Breast epithelium (tissue), 4 donors: ENCODE measurements at regions not wholly inside any gene's neighbourhood (a gene's known extent, or its start where the extent isn't known, plus 50 kb on each side); places are given as distances from the start of the nearest gene placed in this dataset.
"Not testable (repeated sequence)": the region's sequence is repeated elsewhere in the genome, so short reads cannot be mapped to it uniquely, and the experiment has no call there.

Experiments used
- DNase-seq, 2 donors: peaks; one replicate each; pipeline ENCODE4 v3.0.0-alpha.2; 2019; ENCODE audit warnings: low spot score in 2 of 2
- H3K27ac ChIP-seq, 2 donors: fragments of 200-600 bp; sonication (generic) in 1 of 2; one replicate each; pipeline ENCODE4 v1.5.1; 2016 to 2019; ENCODE audit warnings: mild to moderate bottlenecking in 1 of 2
- H3K27me3 ChIP-seq, 2 donors: fragments of 200-600 bp; sonication (generic) in 1 of 2; one replicate each; pipeline versions ENCODE4 v1.5.1 to v1.6.0; 2017 to 2019; ENCODE audit warnings: control low read depth in 1 of 2, mild to moderate bottlenecking in 1 of 2
- H3K36me3 ChIP-seq: fragments of 200-600 bp; one replicate; pipeline ENCODE4 v1.5.1; 2019
- H3K4me1 ChIP-seq, 2 donors: fragments of 200-600 bp; sonication (generic); one replicate each; pipeline ENCODE4 v1.5.1; 2016 to 2019; ENCODE audit warnings: control low read depth in 1 of 2
- H3K4me3 ChIP-seq, 3 donors: fragments of 200-600 bp; sonication (generic); 1 replicate in 2 of 3; 2 replicates in 1 of 3; pipeline ENCODE4 v1.5.1; 2016 to 2019; ENCODE audit warnings: mild to moderate bottlenecking in 3 of 3, moderate library complexity in 2 of 3
- H3K9me3 ChIP-seq, 2 donors: fragments of 200-600 bp; sonication (generic) in 1 of 2; one replicate each; pipeline ENCODE4 v1.5.1; 2016 to 2019; ENCODE audit warnings: control low read depth in 1 of 2
- POLR2A ChIP-seq: fragments of 450-650 bp; IDR thresholded peaks from one replicate; pipeline ENCODE4 v1.6.1; 2016; ENCODE audit warnings: antibody characterized with exemption, mild to moderate bottlenecking, moderate library complexity
- POLR2AphosphoS5 ChIP-seq, 3 donors: sonication (generic); formaldehyde crosslinking; IDR thresholded peaks; one replicate each; pipeline ENCODE4 v1.6.1; 2017; ENCODE audit warnings: antibody characterized with exemption in 3 of 3
- intact Hi-C: fragments of 100-400 bp; cut with DNase I; formaldehyde crosslinking; loops from one replicate; pipeline ENCODE4 v1.15.1; 2023; ENCODE audit warnings: low total_unique reads
- TF ChIP-seq, protein P1 (sequence below), 3 donors: fragments of 450-650 bp; IDR thresholded peaks; one replicate each; pipeline ENCODE4 v1.5.1; 2016 to 2017; ENCODE audit warnings: antibody characterized with exemption in 3 of 3, mild to moderate bottlenecking in 3 of 3, moderate library complexity in 3 of 3

DNA sequence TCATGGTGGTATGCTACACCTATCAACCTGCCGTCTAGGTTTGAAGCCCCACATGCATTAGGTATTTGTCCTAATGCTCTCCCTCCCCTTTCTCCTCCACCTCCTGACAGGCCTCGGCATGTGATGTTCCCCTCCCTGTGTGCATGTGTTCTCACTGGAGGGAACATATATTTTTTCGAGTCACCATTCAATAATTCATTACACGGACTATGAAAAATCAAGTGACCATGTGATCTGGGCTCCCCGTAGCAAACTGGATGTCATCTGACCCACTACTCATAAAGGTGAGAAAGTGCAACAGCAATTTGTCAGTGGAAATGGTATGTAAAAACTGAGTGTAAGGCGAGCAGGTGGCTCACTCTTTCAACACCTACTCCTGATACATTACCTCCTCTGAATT lies 224.3 kb upstream of the RASGRP1 start:
- intact Hi-C loops = no loop called here
- no peaks in the 10 kb centered on the region for H3K9me3 ChIP-seq
- TF ChIP-seq, protein P1, sequence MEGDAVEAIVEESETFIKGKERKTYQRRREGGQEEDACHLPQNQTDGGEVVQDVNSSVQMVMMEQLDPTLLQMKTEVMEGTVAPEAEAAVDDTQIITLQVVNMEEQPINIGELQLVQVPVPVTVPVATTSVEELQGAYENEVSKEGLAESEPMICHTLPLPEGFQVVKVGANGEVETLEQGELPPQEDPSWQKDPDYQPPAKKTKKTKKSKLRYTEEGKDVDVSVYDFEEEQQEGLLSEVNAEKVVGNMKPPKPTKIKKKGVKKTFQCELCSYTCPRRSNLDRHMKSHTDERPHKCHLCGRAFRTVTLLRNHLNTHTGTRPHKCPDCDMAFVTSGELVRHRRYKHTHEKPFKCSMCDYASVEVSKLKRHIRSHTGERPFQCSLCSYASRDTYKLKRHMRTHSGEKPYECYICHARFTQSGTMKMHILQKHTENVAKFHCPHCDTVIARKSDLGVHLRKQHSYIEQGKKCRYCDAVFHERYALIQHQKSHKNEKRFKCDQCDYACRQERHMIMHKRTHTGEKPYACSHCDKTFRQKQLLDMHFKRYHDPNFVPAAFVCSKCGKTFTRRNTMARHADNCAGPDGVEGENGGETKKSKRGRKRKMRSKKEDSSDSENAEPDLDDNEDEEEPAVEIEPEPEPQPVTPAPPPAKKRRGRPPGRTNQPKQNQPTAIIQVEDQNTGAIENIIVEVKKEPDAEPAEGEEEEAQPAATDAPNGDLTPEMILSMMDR (IDR thresholded peaks at IDR 0.05) = no peak
- no peak for TF ChIP-seq POLR2A
- no peak overlapping the region for H3K4me3 ChIP-seq
- no peak overlapping the region for H3K27ac ChIP-seq
- no peak for DNase-seq
- H3K27me3 ChIP-seq = no peaks in the 10 kb centered on the region
- H3K4me1 ChIP-seq = no peaks in the 10 kb centered on the region
- H3K36me3 ChIP-seq = no peaks in the 10 kb centered on the region

DNA sequence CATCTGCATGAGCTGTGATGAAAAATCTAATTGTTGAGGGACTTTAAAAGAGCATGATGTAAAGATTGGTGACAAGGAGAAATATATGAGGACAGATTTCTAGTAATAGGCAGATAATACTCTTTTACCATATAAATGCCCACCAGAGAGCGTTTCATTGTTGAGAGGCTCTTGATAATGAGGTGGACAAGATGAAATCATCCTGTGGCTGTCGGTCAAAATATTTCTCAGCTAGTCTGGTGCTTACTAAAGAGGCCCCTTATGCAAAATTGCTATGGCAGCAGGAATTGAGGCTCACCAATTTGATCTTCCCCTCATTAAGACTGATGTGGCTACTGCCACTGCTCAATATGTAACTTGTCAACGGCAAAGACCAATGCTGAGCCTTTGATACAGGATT lies 225.0 kb upstream of the RASGRP1 start:
- no peaks in the 10 kb centered on the region for H3K4me1 ChIP-seq
- intact Hi-C loops = no loop called here

DNA sequence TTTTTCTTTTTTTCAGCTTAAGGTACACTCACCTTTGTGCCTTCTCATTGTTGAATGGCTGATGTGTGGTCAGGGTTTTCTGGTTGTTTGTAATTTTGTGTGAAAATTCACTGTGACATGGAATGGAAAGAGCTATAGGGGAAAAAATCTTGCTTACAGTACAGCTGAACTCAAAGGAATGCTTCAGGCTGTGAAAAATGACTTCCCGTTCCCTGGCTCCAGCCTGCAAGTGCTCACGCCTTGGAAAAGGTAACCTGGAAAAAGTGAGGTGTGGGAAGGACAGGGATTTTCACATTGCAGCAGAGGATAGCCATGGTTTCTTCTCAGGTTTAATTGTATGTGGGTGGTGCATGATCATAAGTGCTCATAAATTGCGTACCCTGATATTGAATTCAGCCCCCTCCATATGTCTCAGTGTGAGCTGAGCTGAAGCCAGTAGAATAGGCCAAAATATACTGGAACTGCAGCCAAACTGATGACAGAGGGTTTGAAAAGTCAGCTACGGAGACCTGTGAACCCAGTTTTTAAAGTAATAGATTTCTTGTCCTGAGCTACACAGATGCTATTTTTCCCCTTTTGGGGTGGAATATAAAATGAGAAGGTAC lies 228.7 kb upstream of the RASGRP1 start:
- H3K27ac ChIP-seq = no peak overlapping the region
- no peak for DNase-seq
- no peaks in the 10 kb centered on the region for H3K4me1 ChIP-seq
- no peaks in the 10 kb centered on the region for H3K27me3 ChIP-seq
- H3K9me3 ChIP-seq = no peaks in the 10 kb centered on the region
- no peaks in the 10 kb centered on the region for H3K36me3 ChIP-seq
- H3K4me3 ChIP-seq = no peak overlapping the region
- intact Hi-C loops = no loop called here
- no peak for TF ChIP-seq POLR2AphosphoS5 (IDR thresholded peaks at IDR 0.05)
- TF ChIP-seq, protein P1 (IDR thresholded peaks at IDR 0.05) = no peak
- no peak for TF ChIP-seq POLR2A

More for the DNA sequence above, 225.0 kb upstream of the RASGRP1 start:
- DNase-seq = no peak
- no peak overlapping the region for H3K27ac ChIP-seq
- H3K4me3 ChIP-seq = no peak overlapping the region
- no peaks in the 10 kb centered on the region for H3K27me3 ChIP-seq
- H3K36me3 ChIP-seq = no peaks in the 10 kb centered on the region
- H3K9me3 ChIP-seq = no peaks in the 10 kb centered on the region
- TF ChIP-seq, protein P1 (IDR thresholded peaks at IDR 0.05) = no peak
- no peak for TF ChIP-seq POLR2AphosphoS5 (IDR thresholded peaks at IDR 0.05)
- TF ChIP-seq POLR2A = no peak

DNA sequence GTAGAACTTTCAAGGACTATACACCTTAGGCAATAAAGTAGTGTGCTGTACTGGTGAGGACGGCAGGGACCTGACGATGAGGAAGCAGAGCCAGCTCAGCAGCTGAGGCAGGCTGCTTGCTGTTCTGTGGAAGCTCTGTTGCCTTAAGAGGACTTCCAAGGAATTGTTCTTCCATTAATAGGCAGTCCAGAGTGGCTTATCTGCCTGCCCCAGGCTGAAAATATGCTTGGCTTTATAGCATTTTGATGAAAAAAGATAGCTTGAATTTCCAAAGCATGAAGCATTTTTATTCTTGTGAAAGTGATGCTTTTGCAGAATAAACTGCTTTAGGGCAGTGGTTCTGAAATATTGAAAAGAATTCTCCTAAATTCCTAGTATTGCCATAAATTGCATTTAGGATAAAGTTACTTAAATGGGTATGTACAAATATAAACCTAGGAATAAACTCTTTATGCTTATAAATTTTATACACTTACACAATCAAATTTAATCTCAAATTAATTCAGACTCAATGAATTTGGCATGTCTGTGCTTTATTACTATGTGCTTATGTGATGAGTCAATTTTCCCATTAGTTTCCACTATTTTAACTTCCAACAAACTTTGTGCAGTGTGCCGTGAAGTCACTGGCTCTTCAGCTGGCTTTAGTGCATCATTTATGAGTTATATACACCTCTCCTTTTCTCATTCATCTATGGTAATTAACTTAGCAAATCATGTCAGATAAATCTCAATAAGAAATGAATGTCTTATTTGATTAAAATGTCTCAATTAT lies 231.0 kb upstream of the RASGRP1 start:
- no peaks in the 10 kb centered on the region for H3K4me1 ChIP-seq
- TF ChIP-seq POLR2AphosphoS5 (IDR thresholded peaks at IDR 0.05) (no peak), POLR2A (no peak)
- TF ChIP-seq, protein P1 (IDR thresholded peaks at IDR 0.05) = no peak
- no peak for DNase-seq
- H3K27ac ChIP-seq = no peak overlapping the region
- no peak overlapping the region for H3K4me3 ChIP-seq
- intact Hi-C loops = no loop called here
- H3K27me3 ChIP-seq = no peaks in the 10 kb centered on the region
- peaks cover 0 to 7% of the 10 kb centered on the region in 2 donors for H3K9me3 ChIP-seq
- no peaks in the 10 kb centered on the region for H3K36me3 ChIP-seq

DNA sequence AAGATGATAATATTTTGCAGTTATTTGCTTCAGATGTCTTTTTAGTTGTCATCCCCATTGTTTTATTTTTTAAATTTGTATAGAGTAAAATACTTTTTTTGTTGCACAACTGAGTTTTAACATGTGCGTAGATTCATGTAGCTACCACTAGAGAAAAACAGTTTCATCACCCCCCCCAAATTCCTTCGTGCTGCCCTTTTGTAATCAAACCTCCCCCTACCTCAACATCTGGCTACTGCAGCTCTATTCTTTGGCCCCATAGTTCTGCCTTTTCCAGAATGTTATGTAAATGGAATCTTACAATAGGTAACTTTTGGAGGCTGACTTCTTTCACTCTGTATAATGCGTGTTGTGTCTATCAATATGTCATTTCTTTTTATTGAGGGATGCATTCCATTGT lies 232.0 kb upstream of the RASGRP1 start:
- intact Hi-C loops = no loop called here
- H3K9me3 ChIP-seq = peaks cover 0 to 7% of the 10 kb centered on the region in 2 donors

DNA sequence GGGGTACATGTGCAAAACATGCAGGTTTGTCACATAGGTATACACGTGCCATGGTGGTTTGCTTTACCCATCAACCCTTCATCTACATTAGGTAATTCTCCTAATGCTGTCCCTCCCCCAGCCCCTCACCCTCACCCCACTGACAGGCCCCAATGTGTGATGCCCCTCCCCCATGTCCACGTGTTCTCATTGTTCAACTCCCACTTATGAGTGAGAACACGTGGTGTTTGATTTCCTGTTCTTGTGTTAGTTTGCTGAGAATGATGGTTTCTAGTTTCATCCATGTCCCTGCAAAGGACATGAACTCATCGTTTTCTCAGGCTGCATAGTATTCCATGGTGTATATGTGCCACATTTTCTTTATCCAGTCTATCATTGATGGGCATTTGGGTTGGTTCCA lies 232.9 kb upstream of the RASGRP1 start:
- H3K36me3 ChIP-seq, H3K4me3 ChIP-seq, intact Hi-C loops: not testable (repeated sequence)

More for the DNA sequence above, 232.0 kb upstream of the RASGRP1 start:
- Histone ChIP-seq H3K27me3 (no peaks in the 10 kb centered on the region), H3K4me1 (no peaks in the 10 kb centered on the region), H3K36me3 (no peaks in the 10 kb centered on the region), H3K4me3 (no peak overlapping the region), H3K27ac (no peak overlapping the region)
- DNase-seq = no peak
- TF ChIP-seq POLR2A (no peak), POLR2AphosphoS5 (IDR thresholded peaks at IDR 0.05) (no peak)
- TF ChIP-seq, protein P1 (IDR thresholded peaks at IDR 0.05) = no peak

DNA sequence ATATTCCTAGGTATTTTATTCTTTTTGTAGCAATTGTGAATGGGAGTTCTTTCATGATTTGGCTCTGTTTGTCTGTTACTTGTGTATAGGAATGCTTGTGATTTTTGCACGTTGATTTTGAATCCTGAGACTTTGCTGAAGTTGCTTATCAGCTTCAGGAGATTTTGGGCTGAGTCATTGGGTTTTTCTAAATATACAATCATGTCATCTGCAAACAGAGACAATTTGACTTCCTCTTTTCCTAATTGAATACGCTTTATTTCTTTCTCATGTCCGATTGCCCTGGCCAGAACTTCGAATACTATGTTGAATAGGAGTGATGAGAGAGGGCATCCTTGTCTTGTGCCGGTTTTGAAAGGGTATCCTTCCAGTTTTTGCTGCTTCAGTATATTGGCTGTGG lies 234.6 kb upstream of the RASGRP1 start:
- H3K36me3 ChIP-seq, H3K4me3 ChIP-seq, H3K9me3 ChIP-seq, H3K4me1 ChIP-seq, DNase-seq, intact Hi-C loops, H3K27ac ChIP-seq, H3K27me3 ChIP-seq: not testable (repeated sequence)

More for the DNA sequence above, 232.9 kb upstream of the RASGRP1 start:
- H3K4me1 ChIP-seq, H3K9me3 ChIP-seq, H3K27me3 ChIP-seq, DNase-seq, H3K27ac ChIP-seq: not testable (repeated sequence)
